Endothelial cell of umbilical vein (primary cell): ENCODE measurements at regions not wholly inside any gene's neighbourhood (a gene's known extent, or its start where the extent isn't known, plus 50 kb on each side); places are given as distances from the start of the nearest gene placed in this dataset.

Experiments
- BruUV-seq: library from RNA; stranded (reverse); fragments of 400-500 nt; replicated peaks from 2 replicates; lab custom pipeline; 2021; lab: Mats Ljungman, UMichigan
- CTCF ChIA-PET: fragments of 300-600, 350-600 bp; sonication (Branson Sonifier 250); formaldehyde crosslinking; loops from one replicate; lab custom pipeline; 2021; ENCODE audit warnings: antibody characterized with exemption, inconsistent platforms; lab: Charles Lee
- POLR2A ChIA-PET: fragments of 300-600, 350-600 bp; sonication (Branson Sonifier 250); formaldehyde crosslinking; loops from one replicate; lab custom pipeline; 2021; ENCODE audit warnings: antibody characterized with exemption, inconsistent platforms; lab: Charles Lee
- DNase-seq: peaks from one replicate; pipeline ENCODE4 v3.0.0-alpha.2; 2011; ENCODE audit warnings: low read depth, low spot score
- FAIRE-seq: peaks from 2 replicates; lab custom pipeline; 2011; peaks lifted over from hg19 to GRCh38; lab: Jason Lieb, UNC
- H2AFZ ChIP-seq: 2 replicates; pipeline ENCODE4 v1.6.0; 2012; ENCODE audit warnings: low read depth, low read length, control low read depth, inconsistent platforms
- H3K27ac ChIP-seq: 2 replicates; pipeline ENCODE4 v1.5.1; 2011; ENCODE audit warnings: low read depth, mild to moderate bottlenecking, control low read depth, low read length, moderate library complexity; ENCODE audit not compliant: insufficient read depth
- H3K27me3 ChIP-seq, 2 experiments: 2 replicates each; pipeline versions ENCODE4 v1.6.0 to v1.6.1; 2011; ENCODE audit warnings: low read length in 2 of 2, mixed read lengths in 1 of 2; ENCODE audit not compliant: control insufficient read depth in 2 of 2, insufficient read depth in 2 of 2
- H3K36me3 ChIP-seq, 2 experiments: 2 replicates in 1 of 2; 3 replicates in 1 of 2; pipeline ENCODE4 v1.5.1; 2011; ENCODE audit warnings: low read length in 2 of 2, mild to moderate bottlenecking in 1 of 2, moderate library complexity in 1 of 2; ENCODE audit not compliant: control insufficient read depth in 2 of 2, insufficient read depth in 2 of 2; ENCODE audit errors: extremely low read depth in 1 of 2
- H3K4me1 ChIP-seq: 3 replicates; pipeline ENCODE4 v1.5.1; 2011; ENCODE audit warnings: mild to moderate bottlenecking, low read length; ENCODE audit not compliant: control insufficient read depth, insufficient read depth; ENCODE audit errors: extremely low read depth
- H3K4me2 ChIP-seq: 2 replicates; pipeline ENCODE4 v1.6.1; 2011; ENCODE audit warnings: low read length, control low read depth, mixed read lengths; ENCODE audit not compliant: insufficient read depth
- H3K4me3 ChIP-seq, 3 experiments: fragments of 200-600 bp in 1 of 3; sonication (generic), shearing (Covaris generic) in 1 of 3; replicated peaks in 1 of 3; 2 replicates each; pipeline ENCODE4 v1.5.1; 2011 to 2016; ENCODE audit warnings: control low read depth in 3 of 3, low read length in 3 of 3, mild to moderate bottlenecking in 2 of 3, inconsistent platforms in 1 of 3, low read depth in 1 of 3, moderate library complexity in 1 of 3; ENCODE audit not compliant: insufficient read depth in 1 of 3
- H3K79me2 ChIP-seq: 2 replicates; pipeline ENCODE4 v1.6.0; 2012; ENCODE audit warnings: low read length, inconsistent platforms; ENCODE audit not compliant: control insufficient read depth, insufficient read depth
- H3K9ac ChIP-seq: replicated peaks from 2 replicates; pipeline ENCODE3; 2011; ENCODE audit warnings: low read length, control low read depth; ENCODE audit not compliant: insufficient read depth; ENCODE audit errors: extremely low read depth
- H3K9me1 ChIP-seq: replicated peaks from 3 replicates; pipeline ENCODE4 v1.6.0; 2011; ENCODE audit warnings: mild to moderate bottlenecking, low read length; ENCODE audit not compliant: control insufficient read depth, insufficient read depth; ENCODE audit errors: extremely low read depth
- H3K9me3 ChIP-seq: replicated peaks from 2 replicates; pipeline ENCODE4 v1.5.1; 2012; ENCODE audit warnings: low read length, inconsistent platforms; ENCODE audit not compliant: control insufficient read depth, insufficient read depth
- H4K20me1 ChIP-seq: replicated peaks from 2 replicates; pipeline ENCODE3; 2011; ENCODE audit warnings: mild to moderate bottlenecking, low read length; ENCODE audit not compliant: control insufficient read depth, insufficient read depth; ENCODE audit errors: extremely low read depth
- EZH2 ChIP-seq: IDR thresholded peaks from 2 replicates; pipeline ENCODE4 v1.6.1; 2012; ENCODE audit warnings: borderline replicate concordance, low read depth, mild to moderate bottlenecking, moderate library complexity, low read length, inconsistent platforms; ENCODE audit not compliant: severe bottlenecking
- FOS ChIP-seq: IDR thresholded peaks from 2 replicates; pipeline ENCODE4 v1.6.1; 2011; ENCODE audit warnings: mild to moderate bottlenecking, low read length, moderate library complexity, borderline replicate concordance; ENCODE audit not compliant: insufficient read depth
- GATA2 ChIP-seq: IDR thresholded peaks from 2 replicates; pipeline ENCODE4 v1.7.0; 2011; ENCODE audit warnings: low read depth, mild to moderate bottlenecking, moderate library complexity, mixed read lengths, low read length; ENCODE audit not compliant: insufficient read length, insufficient read depth
- JUN ChIP-seq: IDR thresholded peaks from 2 replicates; pipeline ENCODE4 v1.6.1; 2011; ENCODE audit warnings: borderline replicate concordance, low read depth; ENCODE audit not compliant: insufficient read length, insufficient read depth
- MAX ChIP-seq: IDR thresholded peaks from 2 replicates; pipeline ENCODE4 v1.6.1; 2011; ENCODE audit not compliant: insufficient read depth, insufficient read length
- POLR2A ChIP-seq: IDR thresholded peaks from 2 replicates; pipeline ENCODE4 v1.6.1; 2012; ENCODE audit warnings: low read depth, mild to moderate bottlenecking, control low read depth, low read length
- POLR2AphosphoS5 ChIP-seq: IDR thresholded peaks from 2 replicates; pipeline ENCODE4 v1.6.1; 2012; ENCODE audit warnings: low read depth, mild to moderate bottlenecking, control low read depth, low read length, moderate library complexity; ENCODE audit not compliant: insufficient read depth
- dilution Hi-C: fragments of 300-500 bp; cut with MboI; formaldehyde crosslinking; loops from one replicate; pipeline ENCODE4 v1.15.0; 2019; ENCODE audit warnings: low sequenced_read_pairs; ENCODE audit not compliant: extremely low pct_ligation_motif_present
- intact Hi-C: fragments of 100-400 bp; cut with micrococcal nuclease; formaldehyde crosslinking; loops from one replicate; pipeline ENCODE4 v1.10.0; 2022
- TF ChIP-seq, protein P1 (sequence below), 2 donors: IDR thresholded peaks; 1 replicate in 1 of 2; 2 replicates in 1 of 2; pipeline ENCODE4 v1.5.1; 2011; ENCODE audit warnings: low read length in 2 of 2, mild to moderate bottlenecking in 2 of 2, moderate library complexity in 2 of 2, control low read depth in 1 of 2, inconsistent platforms in 1 of 2, low read depth in 1 of 2; ENCODE audit not compliant: insufficient read depth in 1 of 2; ENCODE audit errors: extremely low read depth in 1 of 2

- Histone ChIP-seq H3K4me2 (no peak overlapping the region), H3K27me3 (no peaks in the 10 kb centered on the region)
- no peak for FAIRE-seq
These were observed 202.3 kb upstream of the CENPE start for GRCh38 chr4:103400405-103400804.

More at GRCh38 chr4:103400405-103400804, 202.3 kb upstream of the CENPE start:
- ChIA-PET CTCF (no interaction called here), POLR2A (no interaction called here)
- H3K4me3 ChIP-seq = no peak overlapping the region
- H3K4me1 ChIP-seq = no peaks in the 10 kb centered on the region
- H3K79me2 ChIP-seq = no peaks in the 10 kb centered on the region
- no peaks in the 10 kb centered on the region for H4K20me1 ChIP-seq
- H3K9me3 ChIP-seq = no peaks in the 10 kb centered on the region
- intact Hi-C loops (no loop called here), dilution Hi-C loops (no loop called here)
- BruUV-seq = no TSS peak
- H3K27ac ChIP-seq = no peak overlapping the region
- H2AFZ ChIP-seq = no peak overlapping the region
- DNase-seq = no peak
- H3K9me1 ChIP-seq = no peaks in the 10 kb centered on the region
- no peaks in the 10 kb centered on the region for H3K36me3 ChIP-seq
- no peak overlapping the region for H3K9ac ChIP-seq
- TF ChIP-seq POLR2AphosphoS5 (no peak), POLR2A (no peak), EZH2 (no peak), JUN (no peak), GATA2 (no peak), MAX (no peak), FOS (no peak)
- TF ChIP-seq, protein P1, sequence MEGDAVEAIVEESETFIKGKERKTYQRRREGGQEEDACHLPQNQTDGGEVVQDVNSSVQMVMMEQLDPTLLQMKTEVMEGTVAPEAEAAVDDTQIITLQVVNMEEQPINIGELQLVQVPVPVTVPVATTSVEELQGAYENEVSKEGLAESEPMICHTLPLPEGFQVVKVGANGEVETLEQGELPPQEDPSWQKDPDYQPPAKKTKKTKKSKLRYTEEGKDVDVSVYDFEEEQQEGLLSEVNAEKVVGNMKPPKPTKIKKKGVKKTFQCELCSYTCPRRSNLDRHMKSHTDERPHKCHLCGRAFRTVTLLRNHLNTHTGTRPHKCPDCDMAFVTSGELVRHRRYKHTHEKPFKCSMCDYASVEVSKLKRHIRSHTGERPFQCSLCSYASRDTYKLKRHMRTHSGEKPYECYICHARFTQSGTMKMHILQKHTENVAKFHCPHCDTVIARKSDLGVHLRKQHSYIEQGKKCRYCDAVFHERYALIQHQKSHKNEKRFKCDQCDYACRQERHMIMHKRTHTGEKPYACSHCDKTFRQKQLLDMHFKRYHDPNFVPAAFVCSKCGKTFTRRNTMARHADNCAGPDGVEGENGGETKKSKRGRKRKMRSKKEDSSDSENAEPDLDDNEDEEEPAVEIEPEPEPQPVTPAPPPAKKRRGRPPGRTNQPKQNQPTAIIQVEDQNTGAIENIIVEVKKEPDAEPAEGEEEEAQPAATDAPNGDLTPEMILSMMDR (IDR thresholded peaks at IDR 0.05; ENCODE audit: extremely low read depth in 1 of 2, insufficient read depth in 1 of 2, low read depth in 1 of 2, low read length in 2 of 2) = no peak
